Hematopoietic multipotent progenitor cell treated with erythropoietin and hydrocortisone succinate and interleukin-3 and kit ligand, for 4 days (in vitro differentiated cells): ENCODE measurements at regions not wholly inside any gene's neighbourhood (a gene's known extent, or its start where the extent isn't known, plus 50 kb on each side); places are given as distances from the start of the nearest gene placed in this dataset.
A peak's percentile ranks its signal among the peaks of the same experiment; 100 is the strongest.
"Not testable (repeated sequence)": the region's sequence is repeated elsewhere in the genome, so short reads cannot be mapped to it uniquely, and the experiment has no call there.

Source experiments
- DNase-seq: peaks from one replicate; pipeline ENCODE4 v3.0.0-alpha.2; 2015

- no peak for DNase-seq
These were observed 202.9 kb downstream of the USP25 start for GRCh38 chr21:15932726-15933125.

DNA sequence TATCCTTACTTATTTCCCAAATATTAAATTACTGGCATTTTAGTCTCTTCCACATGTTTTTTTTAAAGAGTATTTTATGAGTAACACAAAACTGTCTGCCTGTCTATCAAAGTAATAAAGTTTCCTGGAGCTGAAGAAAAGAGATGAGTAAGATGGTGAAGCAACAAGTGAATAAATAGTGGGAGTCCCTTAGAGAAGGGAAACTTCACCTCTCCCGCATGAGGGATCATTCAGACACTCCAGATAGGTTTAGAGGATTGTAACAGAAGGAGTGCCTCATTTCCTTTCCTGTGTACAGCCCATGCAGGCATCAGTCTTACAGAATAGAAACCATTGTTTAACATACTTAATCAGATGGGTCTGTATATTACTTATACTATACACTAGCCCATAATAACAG lies 205.7 kb downstream of the USP25 start:
- no peak for DNase-seq

DNA sequence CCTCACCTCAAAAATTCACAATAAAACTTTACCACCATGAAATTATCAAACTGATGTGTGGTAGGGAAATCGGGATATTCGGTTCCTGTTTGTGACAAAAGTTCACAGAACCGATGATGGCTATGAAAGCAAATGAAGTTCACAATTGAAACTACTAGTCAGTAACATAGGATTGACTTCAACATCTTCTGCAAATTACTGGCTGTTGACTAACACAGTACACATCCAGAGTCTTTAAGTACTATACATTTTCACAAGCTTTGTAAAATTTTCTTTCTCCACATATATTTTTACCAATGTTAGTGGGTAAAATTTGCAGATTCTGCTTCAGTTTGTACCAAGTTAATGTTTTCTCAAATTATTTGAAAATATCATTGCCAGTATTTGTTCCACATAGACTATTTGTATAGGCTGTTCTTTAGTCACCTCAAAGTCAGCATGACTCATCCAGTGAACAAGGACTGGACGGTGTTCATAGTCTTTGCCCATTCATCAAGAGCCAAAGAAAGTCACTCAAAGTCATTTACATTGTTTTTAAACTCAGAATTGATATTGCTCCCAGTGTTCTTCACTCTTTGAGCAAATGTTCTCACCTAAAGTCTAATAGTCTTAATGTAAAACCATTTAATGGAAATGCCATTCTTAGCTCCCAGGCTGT lies 213.4 kb downstream of the USP25 start:
- DNase-seq, result no peak

GRCh38 chr21:15947677-15948076 lies 217.9 kb downstream of the USP25 start:
- no peak for DNase-seq

GRCh38 chr21:15953551-15954116 lies 223.9 kb downstream of the USP25 start:
- no peak for DNase-seq

DNA sequence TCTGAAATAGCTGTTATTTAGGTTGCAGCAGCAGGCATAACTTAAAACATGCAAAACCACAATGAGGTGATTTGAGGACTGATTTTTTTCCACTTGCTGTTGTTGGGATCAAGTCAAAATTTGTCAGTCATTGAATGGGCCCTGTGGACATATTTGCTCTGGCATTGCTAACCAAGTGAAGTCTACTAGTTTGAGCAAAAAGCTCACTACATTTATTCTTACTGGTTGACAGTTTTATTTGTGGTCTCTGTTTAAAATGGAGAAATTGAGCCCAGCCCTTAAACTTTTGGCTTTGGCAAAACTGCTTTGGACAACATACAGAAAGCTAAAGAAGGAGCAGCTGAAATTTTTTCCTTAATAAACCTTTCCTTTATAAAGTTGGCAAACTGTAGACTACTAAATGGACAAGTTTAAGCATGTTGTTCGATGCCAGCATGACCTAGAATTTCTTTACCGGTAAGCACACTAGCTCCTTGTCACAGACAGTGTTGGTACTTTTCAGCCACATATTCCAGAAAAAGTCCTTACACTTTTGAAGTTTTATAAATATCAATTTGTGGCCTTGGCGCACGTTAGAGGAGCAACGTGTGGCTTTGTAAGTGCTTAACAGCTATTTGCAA lies 234.6 kb downstream of the USP25 start:
- no peak for DNase-seq

GRCh38 chr21:15966231-15966630 lies 236.4 kb downstream of the USP25 start:
- no peak for DNase-seq

- DNase-seq, result no peak
These were observed 236.9 kb downstream of the USP25 start for GRCh38 chr21:15966651-15967050.

DNA sequence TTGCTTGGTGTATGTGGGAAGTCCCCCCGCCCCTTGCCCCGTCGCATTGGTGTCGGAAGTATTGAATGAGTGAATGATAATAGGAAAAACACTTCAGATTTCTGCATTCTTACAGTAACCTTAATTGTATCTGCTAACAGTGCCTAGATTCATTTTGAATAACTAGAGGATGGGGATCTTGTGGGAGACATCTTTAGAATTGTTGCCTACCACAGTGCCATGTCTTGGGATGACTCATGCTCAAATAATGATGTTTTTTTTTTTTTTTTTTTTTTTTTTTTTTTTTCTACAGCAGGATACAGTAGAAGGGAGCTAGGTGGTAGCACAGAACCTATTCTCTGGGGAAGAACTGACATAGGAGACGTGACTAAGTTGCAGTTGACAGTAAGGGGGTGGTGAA lies 237.9 kb downstream of the USP25 start:
- DNase-seq, result no peak

GRCh38 chr21:15968776-15969310 lies 239.1 kb downstream of the USP25 start:
- no peak for DNase-seq

DNA sequence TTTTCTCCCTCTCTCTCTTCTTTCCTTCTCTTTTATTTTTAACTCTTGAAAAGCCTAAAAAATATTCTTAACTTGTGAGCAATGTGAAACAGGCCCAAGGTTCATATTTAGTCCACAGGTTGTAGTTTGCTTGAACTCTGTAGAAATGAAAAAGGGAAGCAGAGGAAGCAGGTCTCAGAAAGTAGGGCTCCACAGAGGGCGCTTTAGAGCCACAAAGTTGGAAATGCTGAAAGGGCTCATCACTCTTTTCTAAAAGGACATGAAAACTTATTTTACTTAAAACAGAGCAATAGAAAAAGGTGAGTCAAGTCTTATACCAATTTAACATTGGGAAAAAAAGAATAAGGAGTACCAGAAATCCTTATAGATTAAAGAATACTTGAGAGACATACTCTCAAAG lies 247.0 kb downstream of the USP25 start:
- peak; percentile 24 for DNase-seq

- DNase-seq, result no peak
These were observed 248.5 kb downstream of the USP25 start for GRCh38 chr21:15978215-15978738.

DNA sequence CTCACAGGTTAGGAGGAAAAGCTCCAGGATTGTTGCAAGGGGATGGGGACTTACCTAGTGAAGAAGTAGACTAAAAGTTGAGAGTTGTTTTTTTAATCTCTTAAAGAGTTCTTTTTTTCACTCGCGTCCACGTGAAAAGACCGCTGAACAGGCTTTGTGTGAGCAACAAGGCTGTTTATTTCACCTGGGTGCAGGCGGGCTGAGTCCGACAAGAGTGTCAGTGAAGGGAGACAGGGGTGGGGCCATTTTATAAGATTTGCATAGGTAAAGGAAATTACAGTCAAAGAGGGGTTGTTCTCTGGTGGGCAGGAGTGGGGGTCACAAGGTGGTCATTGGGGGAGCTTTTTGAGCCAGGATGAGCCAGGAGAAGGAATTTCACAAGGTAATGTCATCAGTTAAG lies 249.7 kb downstream of the USP25 start:
- not testable (repeated sequence) for DNase-seq

DNA sequence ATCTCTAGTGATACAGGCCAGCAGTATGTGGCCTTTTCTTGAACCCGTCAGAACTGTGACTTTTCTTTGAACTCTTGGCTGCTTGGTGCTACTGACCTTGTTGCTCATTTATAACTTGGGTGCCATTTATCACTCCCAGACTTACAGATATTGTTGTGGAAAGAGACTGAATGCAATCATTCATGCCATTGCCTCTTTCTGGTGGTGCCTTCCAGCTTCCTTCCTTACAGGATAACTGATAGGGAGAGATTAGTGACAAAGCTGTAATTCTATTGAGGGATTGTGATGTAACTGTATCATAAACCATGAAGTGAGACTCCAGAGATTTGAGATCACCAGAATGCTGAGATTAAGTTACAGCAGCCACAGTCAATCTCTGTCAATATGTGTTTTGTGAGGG lies 256.5 kb downstream of the USP25 start:
- DNase-seq, result no peak

DNA sequence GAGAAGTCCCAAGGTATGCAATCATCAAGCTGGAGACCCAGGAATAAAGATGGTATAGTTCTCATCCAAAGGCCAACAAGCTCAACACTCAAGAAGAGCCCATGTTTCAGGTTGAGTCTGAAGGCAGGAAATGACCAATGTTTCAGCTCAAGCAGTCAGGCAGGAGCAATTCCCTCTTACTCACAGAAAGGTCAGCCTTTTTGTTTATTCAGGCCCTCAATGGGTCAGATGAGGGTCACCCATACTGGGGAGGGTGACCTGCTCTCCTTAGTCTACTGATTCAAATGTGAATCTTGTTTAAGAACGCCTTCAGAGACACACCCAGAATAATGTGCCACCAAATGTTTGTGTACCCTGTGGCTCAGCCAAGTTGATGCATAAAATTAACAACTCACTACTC lies 262.4 kb downstream of the USP25 start:
- no peak for DNase-seq

GRCh38 chr21:15993951-15994350 lies 264.2 kb downstream of the USP25 start:
- DNase-seq, result no peak

DNA sequence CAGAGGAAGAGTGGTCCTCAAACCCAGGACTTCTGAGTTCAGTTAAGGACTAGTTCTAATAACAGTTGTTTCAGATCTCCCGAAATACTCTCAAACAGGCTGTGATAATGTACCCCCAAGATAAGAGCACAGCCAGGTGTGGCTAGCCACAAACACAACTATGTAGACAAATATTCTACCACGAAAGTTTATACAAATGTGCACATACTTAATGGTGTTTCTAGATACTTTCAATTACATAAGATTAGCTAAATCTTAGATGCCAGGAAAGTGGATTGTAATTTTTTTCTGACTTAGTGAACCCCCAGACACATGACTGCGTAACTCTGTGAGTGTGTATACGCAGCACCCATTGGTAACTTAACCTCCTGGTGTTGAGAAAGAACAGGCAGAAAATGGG lies 270.0 kb downstream of the USP25 start:
- no peak for DNase-seq

GRCh38 chr21:16002874-16003466 lies 273.2 kb downstream of the USP25 start:
- peak; percentile 44 for DNase-seq

- no peak for DNase-seq
These were observed 274.3 kb downstream of the USP25 start for GRCh38 chr21:16004086-16004485.

- DNase-seq, result no peak
These were observed 274.7 kb downstream of the USP25 start for GRCh38 chr21:16004523-16004922.

GRCh38 chr21:16005996-16006395 lies 276.2 kb downstream of the USP25 start:
- DNase-seq, result peak; percentile 7

GRCh38 chr21:16007943-16008342 lies 278.2 kb downstream of the USP25 start:
- no peak for DNase-seq

- no peak for DNase-seq
These were observed 281.9 kb downstream of the USP25 start for GRCh38 chr21:16011719-16012118.

DNA sequence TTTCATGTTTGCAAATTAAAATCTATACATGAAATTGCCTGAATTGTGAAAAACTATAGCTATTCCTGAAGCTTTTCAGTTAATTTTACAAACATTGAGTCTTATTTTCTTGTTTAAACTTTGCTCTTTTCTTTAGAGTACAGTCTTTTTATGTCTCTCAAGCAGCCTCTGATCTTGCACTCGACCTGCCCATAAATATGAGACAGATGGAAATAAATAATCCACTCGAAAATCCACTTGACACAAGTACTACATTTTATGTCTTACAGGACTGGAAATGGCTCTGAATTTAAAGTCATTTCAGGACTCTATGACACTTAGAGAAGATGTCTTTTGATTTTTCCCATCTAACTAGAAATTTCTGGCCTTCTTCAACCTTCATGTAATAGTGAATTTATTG lies 283.8 kb downstream of the USP25 start:
- no peak for DNase-seq
